Vagina (tissue), 2 donors: ENCODE measurements at regions not wholly inside any gene's neighbourhood (a gene's known extent, or its start where the extent isn't known, plus 50 kb on each side); places are given as distances from the start of the nearest gene placed in this dataset.

Experiments used
- POLR2A ChIP-seq, 2 donors: fragments of 450-650 bp; IDR thresholded peaks; one replicate each; pipeline ENCODE4 v1.6.1; 2017; ENCODE audit warnings: antibody characterized with exemption in 2 of 2, mild to moderate bottlenecking in 2 of 2, moderate library complexity in 2 of 2
- TF ChIP-seq, protein P1 (sequence below), 3 experiments: fragments of 450-650 bp in 2 of 3; fragments of 200-600 bp in 1 of 3; sonication (generic) in 1 of 3; IDR thresholded peaks; one replicate each; pipeline ENCODE4 v1.5.1; 2017 to 2019; ENCODE audit warnings: antibody characterized with exemption in 3 of 3, mild to moderate bottlenecking in 2 of 3, moderate library complexity in 2 of 3

DNA sequence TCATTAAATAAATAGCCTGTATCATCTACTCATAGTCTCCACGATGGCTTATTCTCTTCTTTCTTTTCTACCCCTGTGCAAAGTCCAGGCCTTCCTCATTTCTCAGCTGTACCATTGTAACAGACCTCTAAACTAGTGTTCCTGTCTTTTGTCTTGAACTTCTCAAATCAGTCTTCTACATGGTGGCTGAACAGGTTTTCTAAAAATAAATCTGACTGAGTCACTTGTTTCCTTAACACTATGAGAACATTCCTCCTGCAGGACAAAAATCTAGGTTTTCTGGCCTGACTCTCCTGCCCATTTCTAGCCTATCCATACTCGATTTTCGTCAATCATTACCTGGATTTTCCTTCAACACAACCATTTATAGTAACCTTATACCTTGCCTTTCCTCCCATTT lies 1080.8 kb upstream of the TENM4 start:
- TF ChIP-seq, protein P1, sequence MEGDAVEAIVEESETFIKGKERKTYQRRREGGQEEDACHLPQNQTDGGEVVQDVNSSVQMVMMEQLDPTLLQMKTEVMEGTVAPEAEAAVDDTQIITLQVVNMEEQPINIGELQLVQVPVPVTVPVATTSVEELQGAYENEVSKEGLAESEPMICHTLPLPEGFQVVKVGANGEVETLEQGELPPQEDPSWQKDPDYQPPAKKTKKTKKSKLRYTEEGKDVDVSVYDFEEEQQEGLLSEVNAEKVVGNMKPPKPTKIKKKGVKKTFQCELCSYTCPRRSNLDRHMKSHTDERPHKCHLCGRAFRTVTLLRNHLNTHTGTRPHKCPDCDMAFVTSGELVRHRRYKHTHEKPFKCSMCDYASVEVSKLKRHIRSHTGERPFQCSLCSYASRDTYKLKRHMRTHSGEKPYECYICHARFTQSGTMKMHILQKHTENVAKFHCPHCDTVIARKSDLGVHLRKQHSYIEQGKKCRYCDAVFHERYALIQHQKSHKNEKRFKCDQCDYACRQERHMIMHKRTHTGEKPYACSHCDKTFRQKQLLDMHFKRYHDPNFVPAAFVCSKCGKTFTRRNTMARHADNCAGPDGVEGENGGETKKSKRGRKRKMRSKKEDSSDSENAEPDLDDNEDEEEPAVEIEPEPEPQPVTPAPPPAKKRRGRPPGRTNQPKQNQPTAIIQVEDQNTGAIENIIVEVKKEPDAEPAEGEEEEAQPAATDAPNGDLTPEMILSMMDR (IDR thresholded peaks at IDR 0.05): no peak
- TF ChIP-seq POLR2A (IDR thresholded peaks at IDR 0.05): no peak
